CD4-positive, CD25-positive, alpha-beta regulatory T cell (primary cell): ENCODE measurements at regions not wholly inside any gene's neighbourhood (a gene's known extent, or its start where the extent isn't known, plus 50 kb on each side); places are given as distances from the start of the nearest gene placed in this dataset.

Experiments
- ATAC-seq, 2 donors: fragments of 150-1000 bp; cut with Tn5 transposase; one replicate each; pipeline ENCODE4 v1.10.0; 2021; ENCODE audit warnings: low read depth in 2 of 2, moderate number of reproducible peaks in 2 of 2, moderate library complexity in 1 of 2
- DNase-seq, 3 donors: peaks; one replicate each; pipeline versions ENCODE4 v3.0.0 to v3.0.0-alpha.2; 2012 to 2022; ENCODE audit warnings: mixed read lengths in 1 of 3
- H3K27ac ChIP-seq: one replicate; pipeline ENCODE4 v1.7.0; 2013; ENCODE audit warnings: mild to moderate bottlenecking, low read length; ENCODE audit not compliant: insufficient read depth, poor library complexity, severe bottlenecking
- H3K27me3 ChIP-seq: one replicate; pipeline ENCODE4 v1.7.0; 2013; ENCODE audit warnings: low read length; ENCODE audit not compliant: control insufficient read depth, insufficient read depth
- H3K36me3 ChIP-seq: one replicate; pipeline ENCODE4 v1.7.0; 2013; ENCODE audit warnings: mild to moderate bottlenecking, low read length, moderate library complexity; ENCODE audit not compliant: control insufficient read depth, insufficient read depth
- H3K4me1 ChIP-seq: 2 replicates; pipeline ENCODE4 v1.7.0; 2013; ENCODE audit warnings: mild to moderate bottlenecking, low read length; ENCODE audit not compliant: insufficient read depth, control insufficient read depth, poor library complexity, severe bottlenecking
- H3K4me3 ChIP-seq: one replicate; pipeline ENCODE4 v1.7.0; 2013; ENCODE audit warnings: low read depth, mild to moderate bottlenecking, low read length, moderate library complexity
- H3K9me3 ChIP-seq, 2 experiments: 1 replicate in 1 of 2; 2 replicates in 1 of 2; pipeline ENCODE4 v1.7.0; 2013; ENCODE audit warnings: low read length in 2 of 2, mild to moderate bottlenecking in 1 of 2, moderate library complexity in 1 of 2; ENCODE audit not compliant: control insufficient read depth in 2 of 2
- H3K27ac Mint-ChIP-seq, 3 donors: one replicate each; pipeline ENCODE4 v1.8.0; 2020 to 2022; ENCODE audit warnings: mild to moderate bottlenecking in 3 of 3, mixed read lengths in 3 of 3, moderate library complexity in 2 of 3
- H3K27me3 Mint-ChIP-seq: one replicate; pipeline ENCODE4 v1.8.0; 2022; ENCODE audit warnings: mild to moderate bottlenecking, mixed read lengths
- H3K36me3 Mint-ChIP-seq: one replicate; pipeline ENCODE4 v1.8.0; 2020; ENCODE audit warnings: mixed read lengths
- H3K4me1 Mint-ChIP-seq, 4 donors: one replicate each; pipeline ENCODE4 v1.8.0; 2020 to 2022; ENCODE audit warnings: mixed read lengths in 4 of 4, mild to moderate bottlenecking in 1 of 4
- H3K4me3 Mint-ChIP-seq, 4 donors: one replicate each; pipeline ENCODE4 v1.8.0; 2020 to 2022; ENCODE audit warnings: mild to moderate bottlenecking in 4 of 4, mixed read lengths in 4 of 4, moderate library complexity in 3 of 4
- H3K9me3 Mint-ChIP-seq, 7 donors: one replicate each; pipeline ENCODE4 v1.8.0; 2020 to 2022; ENCODE audit warnings: mixed read lengths in 7 of 7, mild to moderate bottlenecking in 3 of 7, moderate library complexity in 2 of 7

- Histone ChIP-seq H3K9me3 (no peaks in the 10 kb centered on the region), H3K27me3 (peaks cover 2% of the 10 kb centered on the region), H3K27ac (no peak overlapping the region), H3K4me1 (peaks cover 8% of the 10 kb centered on the region), H3K36me3 (no peaks in the 10 kb centered on the region), H3K4me3 (no peak overlapping the region)
- DNase-seq (no peak), ATAC-seq (no peak)
- Mint-ChIP-seq H3K27ac (no peak overlapping the region), H3K4me3 (no peak overlapping the region), H3K27me3 (peaks cover 28% of the 10 kb centered on the region), H3K9me3 (peaks cover 0 to 3% (median 0%) of the 10 kb centered on the region in 7 donors), H3K36me3 (peaks cover 3% of the 10 kb centered on the region), H3K4me1 (peaks cover 0 to 15% (median 8%) of the 10 kb centered on the region in 4 donors)
Measured at GRCh38 chr12:56840922-56841321, 77.8 kb downstream of the HSD17B6 start.

- Mint-ChIP-seq H3K4me3 (no peak overlapping the region), H3K4me1 (peaks cover 0 to 15% (median 9%) of the 10 kb centered on the region in 4 donors), H3K27ac (no peak overlapping the region), H3K9me3 (peaks cover 0 to 3% (median 0%) of the 10 kb centered on the region in 7 donors), H3K36me3 (peaks cover 3% of the 10 kb centered on the region), H3K27me3 (peaks cover 36% of the 10 kb centered on the region)
- H3K9me3 ChIP-seq: no peaks in the 10 kb centered on the region
- peaks cover 2% of the 10 kb centered on the region for H3K27me3 ChIP-seq
- H3K4me3 ChIP-seq: no peak overlapping the region
- ATAC-seq (peak in 1 of 2 donors; percentile 41), DNase-seq (peak in 2 of 3 donors; percentile 16 to 38)
- H3K4me1 ChIP-seq: peaks cover 8% of the 10 kb centered on the region
- no peaks in the 10 kb centered on the region for H3K36me3 ChIP-seq
- H3K27ac ChIP-seq: no peak overlapping the region
Measured at GRCh38 chr12:56839915-56840325, 76.8 kb downstream of the HSD17B6 start.

GRCh38 chr12:56839489-56839848, 76.3 kb downstream of the HSD17B6 start:
- Mint-ChIP-seq H3K36me3 (peaks cover 3% of the 10 kb centered on the region), H3K4me1 (peaks cover 0 to 15% (median 8%) of the 10 kb centered on the region in 4 donors), H3K9me3 (peaks cover 0 to 3% (median 0%) of the 10 kb centered on the region in 7 donors), H3K27ac (no peak overlapping the region), H3K4me3 (no peak overlapping the region), H3K27me3 (peaks cover 34% of the 10 kb centered on the region)
- no peaks in the 10 kb centered on the region for H3K36me3 ChIP-seq
- no peak overlapping the region for H3K4me3 ChIP-seq
- H3K4me1 ChIP-seq: peaks cover 8% of the 10 kb centered on the region
- H3K9me3 ChIP-seq: no peaks in the 10 kb centered on the region
- DNase-seq: no peak
- peaks cover 2% of the 10 kb centered on the region for H3K27me3 ChIP-seq
- ATAC-seq: no peak
- no peak overlapping the region for H3K27ac ChIP-seq

GRCh38 chr12:56838621-56839488, 75.7 kb downstream of the HSD17B6 start:
- peaks cover 0 to 15% (median 8%) of the 10 kb centered on the region in 4 donors for H3K4me1 Mint-ChIP-seq
- peaks cover 3% of the 10 kb centered on the region for H3K36me3 Mint-ChIP-seq
- Histone ChIP-seq H3K4me1 (peaks cover 8% of the 10 kb centered on the region), H3K4me3 (no peak overlapping the region), H3K27ac (no peak overlapping the region), H3K27me3 (peaks cover 2% of the 10 kb centered on the region), H3K9me3 (no peaks in the 10 kb centered on the region), H3K36me3 (no peaks in the 10 kb centered on the region)
- H3K27ac Mint-ChIP-seq: peak overlapping the region in 1 of 3 donors; percentile 82
- ATAC-seq (no peak), DNase-seq (no peak)
- H3K4me3 Mint-ChIP-seq: no peak overlapping the region
- H3K9me3 Mint-ChIP-seq: peaks cover 0 to 3% (median 0%) of the 10 kb centered on the region in 7 donors
- H3K27me3 Mint-ChIP-seq: peaks cover 32% of the 10 kb centered on the region
